SK-N-SH (cell line): ENCODE measurements at regions not wholly inside any gene's neighbourhood (a gene's known extent, or its start where the extent isn't known, plus 50 kb on each side); places are given as distances from the start of the nearest gene placed in this dataset.
"Not testable (repeated sequence)": the region's sequence is repeated elsewhere in the genome, so short reads cannot be mapped to it uniquely, and the experiment has no call there.

Experiments
- CTCF ChIA-PET: fragments of 300-600, 350-600 bp; formaldehyde crosslinking; extraction: SDS; loops from one replicate; lab custom pipeline; 2021; lab: Yijun Ruan, JAX
- POLR2A ChIA-PET: fragments of 350-600 bp; sonication (Branson Sonifier 250); formaldehyde crosslinking; extraction: SDS; loops from one replicate; lab custom pipeline; 2020; ENCODE audit warnings: antibody characterized with exemption, inconsistent platforms; lab: Yijun Ruan, JAX
- DNase-seq: peaks from one replicate; pipeline ENCODE4 v3.0.0; 2012
- H2AFZ ChIP-seq: fragments of 200-600 bp; sonication (generic); 2 replicates; pipeline ENCODE4 v1.8.1; 2016; ENCODE audit warnings: antibody characterized with exemption, mild to moderate bottlenecking, low read depth
- H3F3A ChIP-seq: fragments of 200-600 bp; sonication (generic); replicated peaks from 2 replicates; pipeline ENCODE3; 2016; ENCODE audit warnings: antibody characterized with exemption, mild to moderate bottlenecking; ENCODE audit not compliant: insufficient read depth
- H3K27ac ChIP-seq, 2 experiments: fragments of 200-500 bp in 1 of 2; fragments of 200-600 bp in 1 of 2; sonication (Bioruptor generic) in 1 of 2; sonication (generic), shearing (Covaris generic) in 1 of 2; 2 replicates each; pipeline versions ENCODE4 v1.5.1 to v1.6.1; 2014 to 2016; ENCODE audit warnings: low read depth in 2 of 2, inconsistent platforms in 1 of 2, low read length in 1 of 2, mild to moderate bottlenecking in 1 of 2, mixed read lengths in 1 of 2
- H3K27me3 ChIP-seq: fragments of 200-600 bp; sonication (generic), shearing (Covaris generic); 2 replicates; pipeline ENCODE4 v1.6.1; 2016; ENCODE audit warnings: mixed run types; ENCODE audit not compliant: insufficient read depth
- H3K36me3 ChIP-seq, 2 experiments: fragments of 200-500 bp in 1 of 2; fragments of 200-600 bp in 1 of 2; sonication (Bioruptor generic) in 1 of 2; sonication (generic) in 1 of 2; replicated peaks in 1 of 2; 2 replicates each; pipeline versions ENCODE3 to v1.5.1; 2014 to 2016; ENCODE audit warnings: low read length in 1 of 2, mild to moderate bottlenecking in 1 of 2; ENCODE audit not compliant: insufficient read depth in 2 of 2, control insufficient read depth in 1 of 2
- H3K4me1 ChIP-seq, 2 experiments: fragments of 200-500 bp in 1 of 2; fragments of 200-600 bp in 1 of 2; sonication (Bioruptor generic) in 1 of 2; sonication (generic), shearing (Covaris generic) in 1 of 2; 2 replicates each; pipeline versions ENCODE4 v1.5.1 to v1.6.1; 2014 to 2016; ENCODE audit warnings: low read depth in 1 of 2, low read length in 1 of 2, mixed run types in 1 of 2; ENCODE audit not compliant: insufficient read depth in 2 of 2, control insufficient read depth in 1 of 2
- H3K4me2 ChIP-seq: fragments of 200-600 bp; sonication (generic), shearing (Covaris generic); 2 replicates; pipeline ENCODE4 v1.6.1; 2017; ENCODE audit warnings: mixed run types
- H3K4me3 ChIP-seq, 2 experiments: fragments of 200-500 bp in 1 of 2; fragments of 200-600 bp in 1 of 2; sonication (Bioruptor generic) in 1 of 2; sonication (generic), shearing (Covaris generic) in 1 of 2; 2 replicates each; pipeline versions ENCODE4 v1.5.1 to v1.8.1; 2014 to 2016; ENCODE audit warnings: low read depth in 2 of 2, inconsistent platforms in 1 of 2, low read length in 1 of 2, mild to moderate bottlenecking in 1 of 2, mixed read lengths in 1 of 2, moderate library complexity in 1 of 2
- H3K79me2 ChIP-seq: fragments of 200-600 bp; sonication (generic); 2 replicates; pipeline ENCODE4 v1.8.1; 2017; ENCODE audit warnings: mild to moderate bottlenecking; ENCODE audit not compliant: insufficient read depth
- H3K9ac ChIP-seq: fragments of 200-600 bp; sonication (generic); 2 replicates; pipeline ENCODE4 v1.6.1; 2017; ENCODE audit warnings: mixed run types
- H3K9me2 ChIP-seq: fragments of 200-600 bp; sonication (generic); 2 replicates; pipeline ENCODE4 v1.6.1; 2017; ENCODE audit warnings: mixed run types
- H3K9me3 ChIP-seq: fragments of 200-600 bp; sonication (generic); 2 replicates; pipeline ENCODE4 v1.6.1; 2017; ENCODE audit warnings: mixed run types, mild to moderate bottlenecking, moderate library complexity
- H4K20me1 ChIP-seq: fragments of 200-600 bp; sonication (generic); 2 replicates; pipeline ENCODE4 v1.6.1; 2017; ENCODE audit warnings: mild to moderate bottlenecking, mixed run types; ENCODE audit not compliant: insufficient read depth
- EZH2phosphoT487 ChIP-seq: fragments of 200-600 bp; sonication (generic); IDR thresholded peaks from 2 replicates; pipeline ENCODE4 v1.6.1; 2017; ENCODE audit warnings: low read depth, mixed run types, mild to moderate bottlenecking, antibody characterized with exemption, moderate library complexity, borderline replicate concordance
- FOXJ3 ChIP-seq: sonication (generic); formaldehyde crosslinking; IDR thresholded peaks from 2 replicates; pipeline ENCODE4 v1.5.1; 2020; ENCODE audit warnings: mild to moderate bottlenecking, missing genetic modification reagents
- GATA2 ChIP-seq: sonication (generic); formaldehyde crosslinking; IDR thresholded peaks from 2 replicates; pipeline ENCODE4 v1.5.0; 2020; ENCODE audit warnings: mild to moderate bottlenecking, missing genetic modification reagents
- MXI1 ChIP-seq: IDR thresholded peaks from 2 replicates; pipeline ENCODE4 v1.6.1; 2012; ENCODE audit warnings: mild to moderate bottlenecking, low read depth, low read length, improper control_type of control experiment
- RXRA ChIP-seq: IDR thresholded peaks from 2 replicates; pipeline ENCODE4 v1.4.0; 2012; ENCODE audit warnings: low read depth, mild to moderate bottlenecking, borderline replicate concordance
- SIN3A ChIP-seq: IDR thresholded peaks from 2 replicates; pipeline ENCODE4 v1.6.1; 2012; ENCODE audit warnings: low read depth, mild to moderate bottlenecking, low read length, moderate library complexity, borderline replicate concordance
- TCF12 ChIP-seq: IDR thresholded peaks from 2 replicates; pipeline ENCODE4 v1.4.0; 2012
- TEAD4 ChIP-seq: IDR thresholded peaks from 2 replicates; pipeline ENCODE4 v1.4.0; 2012; ENCODE audit warnings: mild to moderate bottlenecking, borderline replicate concordance; ENCODE audit not compliant: insufficient read depth
- YY1 ChIP-seq: IDR thresholded peaks from 2 replicates; pipeline ENCODE4 v1.4.0; 2012; ENCODE audit warnings: low read depth, mild to moderate bottlenecking
- WGBS: methylation state at CpG from one replicate; pipeline ENCODE4 v1.1.6; 2017; ENCODE audit warnings: low lambda C conversion rate; 5-methylcytosine and 5-hydroxymethylcytosine counted together
- TF ChIP-seq, protein P1 (sequence below): IDR thresholded peaks from 2 replicates; pipeline ENCODE4 v1.6.1; 2012; ENCODE audit warnings: mild to moderate bottlenecking, low read depth, low read length, moderate library complexity
- TF ChIP-seq, protein P2 (sequence below): fragments of 150-350 bp; IDR thresholded peaks from 2 replicates; pipeline ENCODE4 v1.6.1; 2016; ENCODE audit warnings: mild to moderate bottlenecking, low read depth, low read length
- TF ChIP-seq, protein P3 (sequence below): IDR thresholded peaks from 2 replicates; pipeline ENCODE4; 2012
- TF ChIP-seq, protein P4 (sequence below): IDR thresholded peaks from 2 replicates; pipeline ENCODE4 v1.4.0; 2012; ENCODE audit warnings: low read depth

DNA sequence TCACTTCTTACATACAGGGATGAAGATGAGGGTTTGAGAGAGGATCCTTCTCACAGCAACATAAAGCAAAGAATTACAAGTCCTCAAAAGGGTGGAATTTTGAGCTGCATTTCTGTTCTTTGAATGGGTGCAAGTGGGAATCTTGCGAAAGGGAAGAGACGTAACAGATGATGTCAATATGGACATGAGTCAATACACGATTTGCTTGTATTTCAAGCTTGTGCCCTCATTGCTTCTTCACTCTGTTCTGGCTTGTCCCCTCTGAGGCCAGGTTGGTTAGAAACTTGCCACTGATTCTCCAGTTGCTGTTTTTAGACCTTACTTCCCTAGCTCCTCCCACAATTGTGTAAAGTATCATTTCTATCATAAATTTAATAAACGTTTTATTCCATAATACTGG lies 104.8 kb upstream of the CLINT1 start:
- H3K9ac ChIP-seq, result no peak overlapping the region
- H3K36me3 ChIP-seq, result no peaks in the 10 kb centered on the region
- POLR2A ChIA-PET, result no interaction called here
- DNase-seq, result no peak
- H3K27me3 ChIP-seq, result no peaks in the 10 kb centered on the region
- no peaks in the 10 kb centered on the region for H3K9me2 ChIP-seq
- no peaks in the 10 kb centered on the region for H3K79me2 ChIP-seq
- CTCF ChIA-PET, result interaction anchor here (1.5 to 3.5 kb wide), 2 partner anchors 14 to 108 kb away, joined by 4 to 11 read pairs; no protein-coding TSS in a partner anchor
- H3K27ac ChIP-seq, result no peak overlapping the region
- no peaks in the 10 kb centered on the region for H3K9me3 ChIP-seq
- 66% methylated on average over 4 of the region's 4 CpGs for WGBS
- H3K4me2 ChIP-seq, result no peak overlapping the region
- H3F3A ChIP-seq, result no peaks in the 10 kb centered on the region
- TF ChIP-seq GATA2 (CRISPR knock-in tag) (no peak), TCF12 (no peak), TEAD4 (no peak), SIN3A (no peak), FOXJ3 (CRISPR knock-in tag) (no peak), MXI1 (no peak), RXRA (no peak)
- TF ChIP-seq, protein P1, sequence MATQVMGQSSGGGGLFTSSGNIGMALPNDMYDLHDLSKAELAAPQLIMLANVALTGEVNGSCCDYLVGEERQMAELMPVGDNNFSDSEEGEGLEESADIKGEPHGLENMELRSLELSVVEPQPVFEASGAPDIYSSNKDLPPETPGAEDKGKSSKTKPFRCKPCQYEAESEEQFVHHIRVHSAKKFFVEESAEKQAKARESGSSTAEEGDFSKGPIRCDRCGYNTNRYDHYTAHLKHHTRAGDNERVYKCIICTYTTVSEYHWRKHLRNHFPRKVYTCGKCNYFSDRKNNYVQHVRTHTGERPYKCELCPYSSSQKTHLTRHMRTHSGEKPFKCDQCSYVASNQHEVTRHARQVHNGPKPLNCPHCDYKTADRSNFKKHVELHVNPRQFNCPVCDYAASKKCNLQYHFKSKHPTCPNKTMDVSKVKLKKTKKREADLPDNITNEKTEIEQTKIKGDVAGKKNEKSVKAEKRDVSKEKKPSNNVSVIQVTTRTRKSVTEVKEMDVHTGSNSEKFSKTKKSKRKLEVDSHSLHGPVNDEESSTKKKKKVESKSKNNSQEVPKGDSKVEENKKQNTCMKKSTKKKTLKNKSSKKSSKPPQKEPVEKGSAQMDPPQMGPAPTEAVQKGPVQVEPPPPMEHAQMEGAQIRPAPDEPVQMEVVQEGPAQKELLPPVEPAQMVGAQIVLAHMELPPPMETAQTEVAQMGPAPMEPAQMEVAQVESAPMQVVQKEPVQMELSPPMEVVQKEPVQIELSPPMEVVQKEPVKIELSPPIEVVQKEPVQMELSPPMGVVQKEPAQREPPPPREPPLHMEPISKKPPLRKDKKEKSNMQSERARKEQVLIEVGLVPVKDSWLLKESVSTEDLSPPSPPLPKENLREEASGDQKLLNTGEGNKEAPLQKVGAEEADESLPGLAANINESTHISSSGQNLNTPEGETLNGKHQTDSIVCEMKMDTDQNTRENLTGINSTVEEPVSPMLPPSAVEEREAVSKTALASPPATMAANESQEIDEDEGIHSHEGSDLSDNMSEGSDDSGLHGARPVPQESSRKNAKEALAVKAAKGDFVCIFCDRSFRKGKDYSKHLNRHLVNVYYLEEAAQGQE, result no peak
- TF ChIP-seq, protein P2, sequence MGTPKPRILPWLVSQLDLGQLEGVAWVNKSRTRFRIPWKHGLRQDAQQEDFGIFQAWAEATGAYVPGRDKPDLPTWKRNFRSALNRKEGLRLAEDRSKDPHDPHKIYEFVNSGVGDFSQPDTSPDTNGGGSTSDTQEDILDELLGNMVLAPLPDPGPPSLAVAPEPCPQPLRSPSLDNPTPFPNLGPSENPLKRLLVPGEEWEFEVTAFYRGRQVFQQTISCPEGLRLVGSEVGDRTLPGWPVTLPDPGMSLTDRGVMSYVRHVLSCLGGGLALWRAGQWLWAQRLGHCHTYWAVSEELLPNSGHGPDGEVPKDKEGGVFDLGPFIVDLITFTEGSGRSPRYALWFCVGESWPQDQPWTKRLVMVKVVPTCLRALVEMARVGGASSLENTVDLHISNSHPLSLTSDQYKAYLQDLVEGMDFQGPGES, result no peak
- TF ChIP-seq, protein P3, sequence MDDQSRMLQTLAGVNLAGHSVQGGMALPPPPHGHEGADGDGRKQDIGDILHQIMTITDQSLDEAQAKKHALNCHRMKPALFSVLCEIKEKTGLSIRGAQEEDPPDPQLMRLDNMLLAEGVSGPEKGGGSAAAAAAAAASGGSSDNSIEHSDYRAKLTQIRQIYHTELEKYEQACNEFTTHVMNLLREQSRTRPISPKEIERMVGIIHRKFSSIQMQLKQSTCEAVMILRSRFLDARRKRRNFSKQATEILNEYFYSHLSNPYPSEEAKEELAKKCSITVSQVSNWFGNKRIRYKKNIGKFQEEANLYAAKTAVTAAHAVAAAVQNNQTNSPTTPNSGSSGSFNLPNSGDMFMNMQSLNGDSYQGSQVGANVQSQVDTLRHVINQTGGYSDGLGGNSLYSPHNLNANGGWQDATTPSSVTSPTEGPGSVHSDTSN, result no peak
- no peaks in the 10 kb centered on the region for H4K20me1 ChIP-seq
- H3K4me3 ChIP-seq, result no peak overlapping the region
- no peak overlapping the region for H2AFZ ChIP-seq
- H3K4me1 ChIP-seq, result peaks cover 0 to 13% of the 10 kb centered on the region in 2 experiments; a peak in 2 of 4 replicates

DNA sequence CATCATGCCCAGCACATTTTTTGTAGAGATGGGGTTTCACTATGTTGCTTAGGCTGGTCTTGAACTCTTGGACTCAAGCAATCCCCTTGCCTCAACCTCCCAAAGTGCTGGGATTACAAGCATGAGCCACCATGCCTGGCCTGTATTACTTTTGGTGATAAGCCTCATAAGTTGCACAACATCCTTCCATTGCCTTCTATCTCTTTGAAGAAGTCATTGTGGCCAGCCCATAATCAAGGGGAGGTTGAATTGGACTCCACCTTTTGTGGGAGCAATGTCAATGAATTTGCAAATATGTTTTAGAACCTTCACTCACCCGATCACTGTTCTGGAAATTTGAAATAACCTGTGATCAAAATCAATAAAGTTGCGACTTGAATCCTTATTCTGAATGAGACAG lies 104.3 kb upstream of the CLINT1 start:
- no peak overlapping the region for H3K4me3 ChIP-seq
- no peak overlapping the region for H3K9ac ChIP-seq
- H3K27me3 ChIP-seq, result no peaks in the 10 kb centered on the region
- H3F3A ChIP-seq, result no peaks in the 10 kb centered on the region
- no peaks in the 10 kb centered on the region for H3K79me2 ChIP-seq
- H4K20me1 ChIP-seq, result no peaks in the 10 kb centered on the region
- H3K9me3 ChIP-seq, result no peaks in the 10 kb centered on the region
- H3K4me2 ChIP-seq, result no peak overlapping the region
- no peak for DNase-seq
- no peak overlapping the region for H2AFZ ChIP-seq
- WGBS, result 85% methylated on average over 2 of the region's 2 CpGs
- POLR2A ChIA-PET, result no interaction called here
- CTCF ChIA-PET, result interaction anchor here (1.5 to 3.5 kb wide), 2 partner anchors 14 to 108 kb away, joined by 4 to 11 read pairs; no protein-coding TSS in a partner anchor
- no peak overlapping the region for H3K27ac ChIP-seq
- TF ChIP-seq, protein P3, result no peak
- TF ChIP-seq EZH2phosphoT487 (no peak), YY1 (no peak), GATA2 (CRISPR knock-in tag) (no peak)
- TF ChIP-seq, protein P2, result no peak
- TF ChIP-seq, protein P4, sequence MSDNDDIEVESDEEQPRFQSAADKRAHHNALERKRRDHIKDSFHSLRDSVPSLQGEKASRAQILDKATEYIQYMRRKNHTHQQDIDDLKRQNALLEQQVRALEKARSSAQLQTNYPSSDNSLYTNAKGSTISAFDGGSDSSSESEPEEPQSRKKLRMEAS, result no peak
- peaks cover 0 to 13% of the 10 kb centered on the region in 2 experiments; a peak in 2 of 4 replicates for H3K4me1 ChIP-seq
- H3K9me2 ChIP-seq, result no peaks in the 10 kb centered on the region
- H3K36me3 ChIP-seq, result no peaks in the 10 kb centered on the region

DNA sequence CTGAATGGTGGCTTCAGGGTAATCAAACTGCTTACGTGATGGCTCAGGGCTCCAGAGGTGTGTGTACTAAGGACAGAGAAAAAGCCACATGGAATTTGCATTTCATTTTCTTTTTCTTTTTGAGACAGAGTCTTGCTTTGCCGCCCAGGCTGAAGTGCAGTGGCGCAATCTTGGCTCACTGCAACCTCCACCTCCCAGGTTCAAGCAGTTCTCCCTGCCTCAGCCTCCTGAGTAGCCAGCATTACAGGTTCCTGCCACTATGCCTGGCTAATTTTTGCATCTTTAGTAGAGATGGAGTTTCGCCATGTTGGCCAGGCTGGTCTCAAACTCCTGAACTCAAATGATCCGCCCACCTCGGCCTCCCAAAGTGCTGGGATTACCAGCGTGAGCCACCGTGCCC lies 103.7 kb upstream of the CLINT1 start:
- H3K27me3 ChIP-seq, H3K4me3 ChIP-seq, H3K9ac ChIP-seq, H3K79me2 ChIP-seq, DNase-seq, H2AFZ ChIP-seq, H3K4me2 ChIP-seq, H3K9me2 ChIP-seq, POLR2A ChIA-PET, H3K36me3 ChIP-seq, H4K20me1 ChIP-seq, H3K9me3 ChIP-seq, H3F3A ChIP-seq: not testable (repeated sequence)
- peak overlapping the region in 1 of 2 experiments; percentile 88; a peak in 2 of 4 replicates for H3K27ac ChIP-seq
- 80% methylated on average over 8 of the region's 8 CpGs for WGBS
- H3K4me1 ChIP-seq, result peaks cover 0 to 13% of the 10 kb centered on the region in 2 experiments; a peak in 2 of 4 replicates
- CTCF ChIA-PET, result interaction anchor here (1.2 to 3.5 kb wide), 5 partner anchors 9 to 113 kb away, joined by 3 to 25 read pairs (median 4); no protein-coding TSS in a partner anchor
